Hepatocyte (in vitro differentiated cells): ENCODE measurements at regions not wholly inside any gene's neighbourhood (a gene's known extent, or its start where the extent isn't known, plus 50 kb on each side); places are given as distances from the start of the nearest gene placed in this dataset.

Experiments
- CTCF ChIP-seq: fragments of 200-600 bp; sonication (generic); IDR thresholded peaks from 2 replicates; pipeline ENCODE4 v1.5.1; 2016; ENCODE audit warnings: antibody characterized with exemption, mild to moderate bottlenecking; ENCODE audit not compliant: poor library complexity
- EZH2 ChIP-seq: fragments of 200-600 bp; sonication (generic); IDR thresholded peaks from 2 replicates; pipeline ENCODE4 v1.6.1; 2016; ENCODE audit warnings: antibody characterized with exemption, mild to moderate bottlenecking, borderline replicate concordance
- EZH2phosphoT487 ChIP-seq: fragments of 200-600 bp; sonication (generic); IDR thresholded peaks from one replicate; pipeline ENCODE4 v1.6.1; 2018; ENCODE audit warnings: antibody characterized with exemption, mild to moderate bottlenecking, low read depth, moderate library complexity; ENCODE audit not compliant: unreplicated experiment, severe bottlenecking

- TF ChIP-seq CTCF, result no peak
- TF ChIP-seq EZH2, result no peak
- no peak for TF ChIP-seq EZH2phosphoT487
Measured at GRCh38 chr5:92695123-92696003, 885.7 kb downstream of the NR2F1-AS1 start.
